HG02642 (cell line): ENCODE measurements at regions not wholly inside any gene's neighbourhood (a gene's known extent, or its start where the extent isn't known, plus 50 kb on each side); places are given as distances from the start of the nearest gene placed in this dataset.

Experiments used
- ATAC-seq: cut with Tn5 transposase; IDR thresholded peaks from one replicate; pipeline ENCODE4 v1.9.1; 2021; ENCODE audit warnings: mild to moderate bottlenecking; ENCODE audit not compliant: unreplicated experiment, poor library complexity

DNA sequence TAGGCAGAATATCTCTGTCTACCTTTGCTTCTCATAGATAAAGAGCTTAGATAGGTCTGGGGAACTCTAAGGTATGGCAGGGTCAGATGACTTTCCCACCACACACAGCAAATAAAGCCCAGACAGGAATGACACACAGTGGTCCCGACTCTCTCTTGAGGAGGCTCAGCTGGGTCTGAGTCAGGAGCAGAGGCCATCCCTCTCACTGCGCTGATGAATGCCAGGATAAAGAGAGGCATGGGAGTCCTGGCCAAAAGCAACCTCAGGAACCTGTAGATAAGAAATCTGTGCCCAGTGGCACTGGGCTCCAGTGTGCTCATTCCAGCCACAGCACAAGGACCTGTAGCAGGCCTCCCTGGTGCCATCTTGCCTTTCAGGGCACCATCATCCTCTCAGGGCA, 129.4 kb upstream of the PARP11 start:
- ATAC-seq, result no peak

DNA sequence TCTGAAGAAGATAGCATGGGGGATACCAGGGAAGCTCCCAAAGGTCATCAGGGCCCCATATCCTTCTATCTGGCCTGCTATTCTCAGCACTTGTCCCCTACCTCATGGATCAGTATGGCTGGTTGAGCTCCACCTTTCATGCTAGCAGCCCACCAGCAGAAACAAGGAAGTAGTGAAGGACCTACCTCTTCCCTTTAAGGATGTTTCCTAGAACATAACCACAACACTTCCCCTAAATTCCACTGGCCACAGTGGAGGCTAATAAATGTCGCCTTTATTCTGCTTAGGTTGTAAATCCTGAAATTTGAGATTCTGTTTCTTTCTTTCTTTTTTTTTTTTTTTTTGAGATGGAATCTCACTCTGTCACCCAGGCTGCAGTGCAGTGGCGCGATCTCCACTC, 128.6 kb upstream of the PARP11 start:
- no peak for ATAC-seq

DNA sequence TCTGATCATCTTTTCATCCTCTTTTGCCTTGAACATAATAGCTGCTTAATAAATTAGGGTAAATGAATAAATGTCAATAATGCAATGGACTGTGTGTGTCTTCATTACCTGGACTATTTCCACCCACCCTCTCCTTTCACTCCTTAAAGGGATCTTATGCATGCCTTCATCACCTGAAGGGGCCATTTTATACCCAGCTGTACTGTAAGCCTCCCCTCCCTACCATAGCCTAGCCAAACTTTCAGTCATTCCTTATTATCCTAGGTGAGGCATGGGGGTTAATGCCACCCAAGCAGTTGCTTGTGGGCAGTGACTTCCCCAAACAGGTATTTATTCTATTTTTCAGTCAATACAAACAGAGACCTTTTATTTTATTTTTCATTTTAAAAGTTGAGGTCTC, 127.8 kb upstream of the PARP11 start:
- ATAC-seq, result no peak

DNA sequence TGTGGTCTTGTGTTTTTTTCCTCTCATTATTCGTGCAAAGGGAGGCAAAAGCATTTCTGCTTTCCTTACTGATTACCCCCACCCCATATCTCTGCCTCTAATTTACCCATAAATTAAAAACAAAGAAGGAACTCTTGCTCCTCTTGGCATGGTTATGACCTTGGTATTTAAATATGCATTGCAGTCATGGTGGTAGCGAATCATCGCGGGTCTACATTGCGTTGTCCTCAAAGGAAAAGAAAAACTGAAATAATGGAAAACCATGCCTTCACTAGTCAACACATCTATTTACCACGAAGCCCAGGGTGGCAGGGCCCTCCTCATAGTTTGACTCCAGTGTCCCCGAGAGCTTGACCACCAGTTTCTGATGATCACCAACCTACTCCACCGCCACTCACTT, 126.7 kb upstream of the PARP11 start:
- ATAC-seq, result no peak

DNA sequence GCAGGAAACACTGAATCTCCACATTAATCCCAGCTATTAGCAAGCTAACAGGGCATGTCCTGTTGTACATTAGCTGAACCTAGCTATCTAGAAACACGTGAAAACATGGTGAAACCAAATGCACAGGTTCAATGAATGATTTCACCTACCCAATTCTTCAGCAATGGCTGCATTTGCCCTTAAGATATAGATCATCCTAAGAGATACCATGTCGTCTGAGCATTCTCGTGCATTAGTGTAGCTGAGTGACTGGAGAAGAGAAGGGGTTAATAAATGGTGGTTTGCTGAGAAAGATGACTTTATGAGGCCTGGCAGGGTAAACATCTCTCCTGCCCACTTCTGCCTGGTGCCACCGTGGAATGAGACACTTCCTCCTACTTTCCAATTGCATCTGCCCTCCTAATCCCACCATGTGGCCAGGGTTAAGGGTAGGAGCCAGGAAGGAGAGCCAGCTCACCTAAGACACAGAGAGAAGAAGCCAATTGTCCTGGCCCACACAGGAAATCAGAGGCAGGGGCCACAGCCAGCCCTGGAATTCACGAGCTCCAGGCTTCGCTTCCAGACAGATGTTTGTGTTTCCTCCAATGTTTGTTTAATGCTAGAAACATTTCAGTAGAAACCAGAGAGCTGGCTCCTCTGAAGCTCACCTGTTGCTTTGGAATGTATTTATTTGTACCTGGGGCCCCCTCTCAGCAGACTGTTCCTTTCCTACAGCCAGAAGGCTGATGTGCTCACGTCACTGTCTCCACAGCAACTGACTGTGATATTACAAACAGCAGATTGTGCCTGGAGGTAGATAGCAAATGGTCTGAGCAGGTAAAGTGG, 126.0 kb upstream of the PARP11 start:
- ATAC-seq, result no peak

DNA sequence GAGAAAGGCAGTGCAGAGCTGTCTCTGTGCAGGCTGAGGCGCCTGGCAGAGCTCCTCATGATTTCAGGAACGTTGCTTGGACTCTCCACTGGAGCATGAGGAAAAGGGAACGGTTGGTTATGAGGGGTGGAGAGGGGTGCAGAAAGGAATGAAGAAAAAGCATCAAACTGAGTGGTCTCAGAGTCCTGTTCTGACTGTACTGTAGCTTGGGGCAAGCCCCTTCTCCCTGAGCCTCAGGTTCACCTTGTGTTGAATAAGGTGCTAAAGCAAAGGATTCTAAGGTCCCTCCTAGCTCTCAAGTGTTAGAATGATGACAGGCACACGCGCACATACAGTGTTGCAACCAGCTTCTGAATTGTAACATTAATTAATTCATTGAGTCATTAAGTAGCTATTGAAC, 125.2 kb upstream of the PARP11 start:
- ATAC-seq, result no peak

DNA sequence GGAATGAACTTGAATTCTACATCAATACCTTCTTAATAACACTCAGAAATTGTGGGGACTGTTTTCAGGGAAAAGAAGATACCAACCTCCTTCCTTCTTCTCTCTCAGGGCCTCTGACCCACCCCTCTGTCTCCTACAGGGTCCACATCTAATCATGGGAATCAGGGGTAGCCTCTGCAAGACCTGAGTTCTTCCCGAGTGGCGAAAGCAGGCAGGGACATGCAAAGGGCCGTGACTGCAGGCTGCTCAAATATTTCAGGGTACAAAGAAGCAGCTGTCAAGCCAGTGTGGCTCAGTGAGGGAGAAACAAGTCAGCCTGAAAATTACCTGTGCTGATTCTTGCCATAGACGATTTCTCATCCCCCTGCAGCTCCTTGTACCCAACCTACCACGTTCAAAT, 123.1 kb upstream of the PARP11 start:
- ATAC-seq, result no peak

DNA sequence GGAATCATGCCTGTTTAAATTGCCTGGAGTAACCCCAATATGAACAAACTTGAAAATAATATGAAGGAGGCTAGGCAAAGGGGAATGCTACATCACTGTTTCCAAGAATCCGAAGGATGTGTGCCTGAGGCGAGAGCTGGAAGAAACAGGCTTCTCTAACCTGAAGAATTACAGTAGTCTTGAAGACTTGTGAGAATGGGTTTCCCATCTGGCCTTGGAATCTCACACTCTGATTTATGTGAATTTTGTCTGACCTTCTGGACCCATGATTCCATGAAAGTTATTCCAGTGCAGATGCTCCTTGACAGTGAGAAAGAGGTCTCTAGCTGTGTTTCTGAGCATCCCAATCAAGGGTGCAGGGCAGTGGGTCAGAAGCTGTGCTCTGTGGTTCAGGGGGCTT, 122.1 kb upstream of the PARP11 start:
- ATAC-seq, result no peak

DNA sequence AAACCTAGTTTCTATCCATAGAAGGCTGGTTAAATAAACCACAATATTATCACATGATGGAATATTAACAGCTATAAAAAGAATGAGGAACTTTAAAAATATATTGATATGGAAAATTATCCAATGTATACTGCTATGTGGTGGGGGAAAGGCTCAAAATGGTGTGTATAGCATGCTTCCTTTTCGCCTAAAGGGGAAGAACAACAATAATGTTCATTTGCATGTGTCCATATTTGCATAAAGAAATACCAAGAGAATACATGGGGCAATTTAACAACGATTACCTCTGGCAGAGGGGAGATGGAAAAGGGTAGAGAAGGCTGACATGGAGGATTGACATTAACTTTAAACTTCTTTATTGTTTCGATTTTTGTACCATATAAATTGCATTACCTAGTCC, 121.3 kb upstream of the PARP11 start:
- ATAC-seq, result no peak

DNA sequence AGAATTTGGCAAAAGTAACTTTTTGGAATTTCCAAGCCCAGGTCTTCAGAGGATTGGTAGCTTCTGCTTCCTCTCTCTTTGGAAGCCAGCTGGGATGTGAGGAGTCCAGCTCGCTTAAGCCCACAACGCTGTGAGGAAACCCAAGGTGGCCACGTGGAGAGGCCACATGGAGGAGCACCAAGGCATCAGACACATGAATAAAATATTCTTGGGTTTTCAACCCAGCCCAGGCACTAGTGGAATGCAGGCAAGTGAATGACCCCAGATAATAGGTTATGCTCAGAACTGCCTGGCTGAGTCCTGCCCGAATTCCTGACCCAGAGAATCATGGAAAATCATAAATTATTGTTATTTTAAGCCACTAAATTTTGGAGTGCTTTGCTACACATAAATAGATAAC, 119.7 kb upstream of the PARP11 start:
- ATAC-seq, result no peak

DNA sequence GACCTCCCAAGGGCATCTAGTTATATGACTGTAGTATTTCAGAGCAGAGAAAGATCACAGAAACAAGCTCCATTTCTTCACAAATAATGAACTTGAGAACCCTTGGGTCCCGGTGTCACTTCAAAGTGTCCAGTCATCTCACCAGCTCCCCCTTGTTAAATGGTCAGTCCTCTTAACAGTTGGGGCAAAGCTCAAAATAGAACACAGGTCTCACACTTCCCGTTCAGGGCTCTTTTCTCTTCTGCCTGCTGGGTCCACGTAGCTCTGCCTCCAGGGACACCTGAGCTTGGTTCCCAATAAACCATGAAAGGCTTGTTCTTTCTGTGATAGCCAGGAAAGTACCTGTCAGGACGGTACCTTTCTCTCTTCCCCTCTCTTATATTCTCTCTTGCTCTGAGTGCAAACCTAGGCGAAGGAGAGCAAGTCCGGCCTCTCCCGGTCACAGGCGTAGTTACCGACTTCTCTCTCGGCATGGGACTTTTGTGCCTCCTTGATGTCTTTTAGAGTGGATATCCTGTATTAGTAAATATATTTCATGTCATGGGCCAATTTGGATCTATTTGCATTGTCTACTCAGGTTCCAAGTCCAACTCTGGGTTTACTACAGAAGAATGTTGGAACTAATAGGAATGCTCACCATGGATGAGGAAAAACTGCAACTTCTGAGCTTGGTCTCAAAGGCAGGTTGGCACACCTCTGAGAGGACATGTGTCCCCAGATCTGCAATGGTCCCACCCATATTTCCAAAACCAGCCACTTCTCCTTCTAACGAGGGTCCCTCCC, 118.8 kb upstream of the PARP11 start:
- ATAC-seq, result no peak

DNA sequence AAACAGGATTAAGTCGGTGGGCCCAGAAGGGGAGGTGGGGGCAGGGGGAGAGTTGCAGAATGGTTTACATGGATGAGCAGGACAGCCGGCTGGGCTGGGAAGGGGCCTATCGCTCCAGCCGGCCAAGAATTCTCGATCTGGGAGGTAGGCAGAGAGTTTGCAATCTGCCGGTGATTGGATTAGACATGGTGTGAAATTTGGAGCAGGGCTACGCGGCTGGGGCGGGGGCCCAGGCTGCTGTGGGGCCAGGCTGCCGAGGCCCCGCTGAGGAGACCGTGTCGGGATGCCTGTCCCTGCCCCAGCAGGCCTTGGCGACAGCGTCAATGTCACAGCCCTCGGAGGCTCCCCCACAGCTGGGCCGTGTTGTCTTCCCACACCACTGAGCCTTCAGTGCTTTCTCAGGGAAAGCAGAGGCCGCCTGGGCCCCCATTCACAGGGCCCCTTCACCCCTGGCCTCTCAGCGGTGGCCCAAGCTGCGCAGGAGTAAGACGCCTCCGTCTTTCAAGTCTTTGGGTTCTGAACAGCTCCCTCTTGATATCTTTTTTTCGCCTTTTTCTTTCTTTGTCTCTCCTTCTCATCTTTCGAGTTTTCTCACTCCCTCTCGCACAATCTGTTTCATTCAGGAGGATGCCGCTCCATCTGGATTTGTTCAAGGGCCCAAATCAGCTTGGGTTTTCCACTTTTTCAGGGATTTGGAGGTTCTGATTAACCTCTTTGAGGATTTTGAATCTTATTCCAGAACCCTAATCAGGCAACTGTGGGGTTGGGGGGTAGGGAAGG, 117.5 kb upstream of the PARP11 start:
- ATAC-seq, result no peak

DNA sequence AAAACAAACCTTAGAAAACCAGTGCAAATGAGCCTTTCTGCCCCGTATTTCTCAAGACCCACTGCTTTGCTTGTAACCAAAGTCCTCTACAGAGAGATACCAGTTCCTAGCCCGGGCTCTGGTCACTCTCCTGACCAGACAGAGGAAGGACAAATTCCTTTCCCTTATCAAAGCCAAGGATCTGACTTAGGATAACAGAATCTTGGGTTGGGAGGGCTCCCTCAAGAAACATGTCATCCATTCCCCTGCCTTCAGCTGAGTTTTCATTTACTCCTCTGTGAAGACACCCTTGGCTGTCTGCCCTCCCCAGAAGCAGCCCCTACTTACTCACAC, 116.0 kb upstream of the PARP11 start:
- ATAC-seq, result no peak

DNA sequence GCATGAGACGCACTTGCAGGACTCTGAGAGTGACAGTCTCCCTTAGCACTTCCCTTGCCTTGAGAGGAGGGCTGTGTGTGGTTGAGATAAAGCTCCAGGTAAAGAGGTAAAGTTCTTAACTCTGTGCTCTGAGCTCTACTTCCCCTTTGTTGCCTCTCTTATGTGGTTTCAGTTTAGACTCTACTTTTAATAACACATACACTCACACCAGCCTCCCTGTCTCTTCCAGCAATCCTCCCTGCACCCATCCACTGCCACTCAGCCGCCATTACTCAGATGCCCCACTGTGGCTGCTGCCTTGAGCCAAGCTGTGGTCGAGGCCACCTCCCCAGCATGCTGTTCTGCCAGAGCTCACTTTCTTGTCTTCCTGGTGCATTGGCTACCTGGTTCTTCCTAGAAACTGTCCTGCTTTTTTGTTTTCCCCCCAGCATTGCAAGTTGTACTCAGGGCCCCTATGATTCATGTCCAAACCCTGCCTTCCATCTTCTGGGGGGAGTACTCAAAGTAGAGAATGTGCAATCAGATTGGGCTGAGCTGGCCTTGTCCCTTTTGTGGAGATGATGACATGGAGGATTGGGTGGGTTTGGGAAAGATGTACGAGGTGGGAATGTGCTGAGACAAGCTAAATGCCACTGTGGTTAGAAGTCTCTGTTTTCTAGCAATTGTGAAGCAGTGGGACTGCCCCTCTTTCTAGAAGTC, 115.5 kb upstream of the PARP11 start:
- ATAC-seq, result no peak

DNA sequence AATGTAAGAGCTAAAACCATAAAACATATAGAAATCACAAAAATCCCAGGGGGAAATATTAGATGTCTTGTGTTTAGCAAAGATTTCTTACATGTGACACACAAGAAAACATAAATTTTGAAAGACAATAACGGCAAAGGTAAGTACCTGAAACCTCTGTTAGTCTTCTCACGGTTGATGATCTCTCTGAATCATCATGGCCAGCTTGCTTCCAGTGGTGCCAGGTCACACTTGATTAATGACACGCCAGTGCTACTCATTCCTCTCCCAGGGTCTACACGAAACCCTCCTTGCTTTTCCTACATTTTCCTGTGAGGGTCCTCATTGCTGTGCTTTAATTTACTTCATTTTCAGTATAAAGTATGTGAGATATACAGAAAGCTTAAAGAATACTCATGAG, 114.4 kb upstream of the PARP11 start:
- no peak for ATAC-seq

DNA sequence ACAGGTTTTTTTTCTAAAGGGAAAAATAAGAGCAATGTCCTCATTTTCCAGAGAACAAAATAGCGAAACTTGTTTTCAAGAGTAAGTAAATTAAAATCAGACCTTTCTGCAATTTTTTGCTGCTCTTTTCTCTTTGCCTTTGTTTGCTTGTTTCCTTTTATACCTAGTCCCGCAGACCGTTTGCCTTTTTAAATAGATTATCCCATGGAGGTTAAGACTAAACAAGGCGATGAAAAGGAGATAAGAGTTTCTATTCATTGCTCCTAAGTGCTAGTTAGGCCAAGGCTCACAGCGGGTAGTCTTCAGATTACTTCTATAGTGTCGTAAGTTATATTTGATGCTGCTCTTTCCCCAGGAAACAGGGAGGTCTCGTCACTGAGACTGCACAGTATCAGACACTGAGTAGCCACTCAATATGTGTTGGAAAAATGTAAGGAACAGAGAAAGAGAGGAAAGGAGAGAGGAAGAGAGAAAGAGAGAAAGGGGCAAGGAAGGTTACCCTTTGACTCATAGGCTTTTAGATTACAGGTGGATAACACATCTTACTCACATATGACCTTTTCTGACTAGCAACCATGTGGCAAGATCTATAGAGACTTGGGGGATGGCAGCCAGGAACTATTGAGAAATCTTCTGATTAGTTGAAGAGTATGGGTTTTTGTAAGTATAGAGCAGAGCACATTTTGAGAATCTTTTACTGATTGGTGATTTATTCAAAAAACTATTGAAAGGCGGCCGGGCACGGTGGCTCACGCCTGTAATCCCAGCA, 107.5 kb upstream of the PARP11 start:
- ATAC-seq, result no peak

DNA sequence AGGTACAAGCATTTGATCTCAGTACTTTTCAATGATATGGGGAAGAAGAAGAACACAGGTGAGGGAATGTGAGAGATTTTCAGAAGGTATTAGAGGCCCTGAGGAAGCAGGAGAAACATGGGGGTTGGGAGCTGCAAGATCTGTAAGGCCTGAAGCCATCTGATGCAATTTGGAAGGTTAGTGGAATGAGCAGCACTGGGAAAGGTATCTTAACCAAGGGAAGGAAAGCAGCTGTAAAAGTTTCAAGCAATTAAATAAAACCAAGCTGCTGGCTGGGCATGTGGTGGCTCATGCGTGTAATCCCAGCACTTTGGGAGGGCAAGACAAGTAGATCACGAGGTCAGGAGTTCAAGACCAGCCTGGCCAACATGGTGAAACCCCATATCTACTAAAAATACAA, 104.4 kb upstream of the PARP11 start:
- ATAC-seq, result no peak

DNA sequence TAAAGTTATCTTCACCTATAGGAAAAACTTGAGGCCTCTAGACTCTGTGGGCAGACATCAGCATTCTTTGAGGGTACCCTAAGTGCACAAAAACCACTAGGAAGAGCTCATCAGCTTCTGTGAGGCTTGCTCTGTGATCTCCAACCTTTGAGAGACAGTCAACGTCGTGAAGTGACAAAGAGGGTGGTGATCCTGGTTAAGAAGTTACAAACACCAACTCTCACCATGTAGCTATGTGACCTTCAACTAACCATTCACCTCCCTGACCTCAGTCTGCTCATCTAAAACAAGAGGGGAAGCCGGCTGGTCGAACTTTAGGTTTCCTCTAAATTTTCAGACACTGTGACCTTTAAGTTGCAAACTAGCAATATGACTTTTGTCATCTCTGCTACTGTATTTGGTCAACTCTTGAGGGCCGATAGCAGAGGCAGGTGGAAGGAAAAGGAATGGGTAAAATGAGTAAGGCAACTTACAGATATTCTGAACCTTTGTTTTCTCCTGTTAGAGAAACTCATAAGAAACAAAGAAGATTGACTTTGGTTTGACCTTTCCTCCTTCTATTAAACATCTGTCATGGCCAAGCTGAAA, 103.2 kb upstream of the PARP11 start:
- no peak for ATAC-seq

DNA sequence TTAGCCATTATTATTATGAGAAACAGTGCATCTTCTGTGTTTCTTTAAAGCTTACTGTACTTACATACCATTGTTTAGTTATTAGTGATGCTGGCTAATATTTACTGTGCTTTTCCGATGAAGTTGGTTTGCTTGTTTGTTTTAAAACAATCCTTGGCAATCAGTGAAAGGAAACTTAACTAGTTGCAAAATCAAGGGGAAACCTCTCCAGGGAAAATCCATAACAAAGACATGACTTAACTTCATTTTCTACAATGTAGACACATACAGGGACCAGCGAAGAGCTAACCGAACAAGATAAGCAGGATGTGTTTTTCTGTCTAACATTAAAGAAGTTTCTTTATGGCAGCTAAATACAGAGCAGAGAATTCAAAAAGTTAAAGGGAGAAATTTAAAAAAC, 102.5 kb upstream of the PARP11 start:
- ATAC-seq, result no peak

DNA sequence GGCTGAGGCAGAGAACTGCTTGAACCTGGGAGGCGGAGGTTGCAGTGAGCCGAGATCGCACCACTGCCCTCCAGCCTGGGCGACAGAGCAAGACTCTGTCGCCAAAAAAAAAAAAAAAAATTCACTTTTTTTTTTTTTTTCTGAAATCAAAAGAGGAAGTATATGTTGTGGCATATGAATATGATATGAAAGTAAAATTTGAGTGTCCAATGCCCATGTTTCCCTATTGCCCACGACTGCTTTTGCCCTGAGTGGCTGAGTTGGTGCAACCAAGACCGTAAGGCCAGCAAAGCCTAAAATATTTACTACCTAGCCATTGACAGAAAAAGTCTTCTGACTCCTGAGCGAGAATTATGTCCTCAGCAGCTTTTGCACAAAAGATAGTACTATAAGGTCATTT, 101.7 kb upstream of the PARP11 start:
- no peak for ATAC-seq
